Epithelial cell of esophagus (primary cell): ENCODE measurements at regions not wholly inside any gene's neighbourhood (a gene's known extent, or its start where the extent isn't known, plus 50 kb on each side); places are given as distances from the start of the nearest gene placed in this dataset.
A peak's percentile ranks its signal among the peaks of the same experiment; 100 is the strongest.

Source experiments
- DNase-seq: peaks from one replicate; pipeline ENCODE4 v3.0.0; 2010; ENCODE audit warnings: low read depth
- H3K4me3 ChIP-seq: 2 replicates; pipeline ENCODE4 v1.5.1; 2011; ENCODE audit warnings: mild to moderate bottlenecking, low read length, control low read depth
- CTCF ChIP-seq: IDR thresholded peaks from 2 replicates; pipeline ENCODE4 v1.5.1; 2011; ENCODE audit warnings: low read depth, mild to moderate bottlenecking, low read length, control low read depth, inconsistent platforms; ENCODE audit not compliant: insufficient read depth; ENCODE audit errors: missing control alignments

- TF ChIP-seq CTCF = no peak
- peak; percentile 15 for DNase-seq
- H3K4me3 ChIP-seq = no peak overlapping the region
Observed at GRCh38 chr1:187465441-187465840, 636.7 kb downstream of the PLA2G4A start.

GRCh38 chr1:187469836-187470235 is 641.1 kb downstream of the PLA2G4A start:
- TF ChIP-seq CTCF = no peak
- no peak overlapping the region for H3K4me3 ChIP-seq
- no peak for DNase-seq

- no peak for TF ChIP-seq CTCF
- peak; percentile 14 for DNase-seq
- no peak overlapping the region for H3K4me3 ChIP-seq
Observed at GRCh38 chr1:187471555-187471954, 642.8 kb downstream of the PLA2G4A start.

GRCh38 chr1:187474336-187474735 is 645.6 kb downstream of the PLA2G4A start:
- no peak for TF ChIP-seq CTCF
- no peak overlapping the region for H3K4me3 ChIP-seq
- DNase-seq = peak; percentile 43

- no peak for TF ChIP-seq CTCF
- H3K4me3 ChIP-seq = no peak overlapping the region
- DNase-seq = peak; percentile 6
Observed at GRCh38 chr1:187476671-187477070, 647.9 kb downstream of the PLA2G4A start.

- DNase-seq = peak; percentile 13
Observed at GRCh38 chr1:187477103-187477502, 648.4 kb downstream of the PLA2G4A start.

More at GRCh38 chr1:187477103-187477502, 648.4 kb downstream of the PLA2G4A start:
- H3K4me3 ChIP-seq = no peak overlapping the region
- no peak for TF ChIP-seq CTCF
